ENCODE measurements at regions not wholly inside any gene's neighbourhood (a gene's known extent, or its start where the extent isn't known, plus 50 kb on each side); places are given as distances from the start of the nearest gene placed in this dataset.

GRCh38 chr10:23975431-23975830 lies 233.5 kb upstream of the KIAA1217 start:
- no peak for TF ChIP-seq TAF1 (IDR thresholded peaks at IDR 0.05; ENCODE audit: borderline replicate concordance, insufficient read depth, low read length)
- no peak for TF ChIP-seq REST (IDR thresholded peaks at IDR 0.05; ENCODE audit: insufficient read depth in 1 of 2, low read depth in 2 of 2, low read length in 2 of 2)
- TF ChIP-seq FOXP2 (optimal IDR thresholded peaks at IDR 0.05; ENCODE audit: borderline replicate concordance, extremely low read depth, extremely low read length, insufficient read depth), result no peak
- TF ChIP-seq SIN3A (IDR thresholded peaks at IDR 0.05; ENCODE audit: borderline replicate concordance, insufficient read depth, low read length), result no peak
- no peak for TF ChIP-seq POLR2AphosphoS5 (IDR thresholded peaks at IDR 0.05; ENCODE audit: low read depth, low read length)

DNA sequence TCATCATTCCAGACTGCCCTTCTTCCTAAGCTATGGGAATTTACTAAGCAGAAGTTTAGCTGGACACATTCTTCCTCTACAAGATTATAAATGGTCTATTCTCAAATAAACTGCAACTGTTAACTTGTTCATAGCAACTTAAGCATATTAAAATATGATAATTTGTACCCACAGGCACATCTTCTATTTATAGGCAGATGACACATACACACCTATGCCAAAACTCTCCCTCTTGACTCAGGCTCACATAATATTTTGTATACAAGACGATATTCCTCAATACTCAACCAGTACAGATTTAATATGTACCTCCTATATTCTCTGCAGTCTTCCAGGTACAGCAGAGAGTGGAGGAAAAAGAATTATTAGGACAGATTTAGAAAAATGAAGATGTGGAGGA lies 232.7 kb upstream of the KIAA1217 start:
- no peak for TF ChIP-seq REST (IDR thresholded peaks at IDR 0.05; ENCODE audit: insufficient read depth in 1 of 2, low read depth in 2 of 2, low read length in 2 of 2)
- no peak for TF ChIP-seq FOXP2 (optimal IDR thresholded peaks at IDR 0.05; ENCODE audit: borderline replicate concordance, extremely low read depth, extremely low read length, insufficient read depth)
- no peak for TF ChIP-seq POLR2AphosphoS5 (IDR thresholded peaks at IDR 0.05; ENCODE audit: low read depth, low read length)
- no peak for TF ChIP-seq SIN3A (IDR thresholded peaks at IDR 0.05; ENCODE audit: borderline replicate concordance, insufficient read depth, low read length)
- no peak for TF ChIP-seq TAF1 (IDR thresholded peaks at IDR 0.05; ENCODE audit: borderline replicate concordance, insufficient read depth, low read length)

DNA sequence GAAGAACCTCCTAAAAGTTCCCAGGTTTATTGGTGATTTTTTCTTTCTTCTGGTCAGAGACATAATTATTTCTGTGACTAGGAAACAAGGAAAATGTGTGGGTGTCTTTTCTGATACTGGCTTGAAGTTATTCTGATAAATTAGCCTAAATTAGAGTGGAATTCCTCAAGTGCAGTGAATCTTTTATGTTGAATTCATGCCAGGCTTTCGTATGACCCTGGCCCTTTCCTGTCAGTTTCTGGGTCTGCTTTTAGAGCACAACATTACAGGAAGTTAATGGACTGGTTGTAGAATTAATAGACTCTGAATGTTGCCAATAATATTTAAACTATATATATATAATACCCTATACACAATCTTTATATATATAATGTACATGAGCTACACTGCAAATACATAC lies 230.6 kb upstream of the KIAA1217 start:
- TF ChIP-seq FOXP2 (optimal IDR thresholded peaks at IDR 0.05; ENCODE audit: borderline replicate concordance, extremely low read depth, extremely low read length, insufficient read depth) (no peak), SIN3A (IDR thresholded peaks at IDR 0.05; ENCODE audit: borderline replicate concordance, insufficient read depth, low read length) (no peak), POLR2AphosphoS5 (IDR thresholded peaks at IDR 0.05; ENCODE audit: low read depth, low read length) (no peak), REST (IDR thresholded peaks at IDR 0.05; ENCODE audit: insufficient read depth in 1 of 2, low read depth in 2 of 2, low read length in 2 of 2) (no peak), TAF1 (IDR thresholded peaks at IDR 0.05; ENCODE audit: borderline replicate concordance, insufficient read depth, low read length) (no peak)

DNA sequence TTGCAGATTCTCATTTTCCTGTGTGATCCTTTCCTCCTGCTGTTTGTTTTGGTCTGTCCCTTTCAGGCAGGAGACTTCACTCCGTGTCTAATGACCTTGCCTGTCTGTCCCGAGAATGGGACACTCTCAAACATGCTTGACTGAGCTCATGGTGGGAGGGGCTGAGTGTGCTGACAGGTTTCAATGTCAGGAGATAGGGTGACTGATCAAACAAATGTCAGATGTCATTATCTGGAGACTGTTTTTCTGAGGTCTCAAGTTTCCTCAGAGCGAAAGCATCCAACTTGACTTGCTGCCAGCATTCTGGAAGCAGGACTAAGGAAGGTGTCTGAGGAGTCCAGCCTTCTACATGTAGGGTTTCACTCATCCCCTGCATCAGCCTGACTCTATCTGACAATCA lies 228.8 kb upstream of the KIAA1217 start:
- TF ChIP-seq SIN3A (IDR thresholded peaks at IDR 0.05; ENCODE audit: borderline replicate concordance, insufficient read depth, low read length) (no peak), FOXP2 (optimal IDR thresholded peaks at IDR 0.05; ENCODE audit: borderline replicate concordance, extremely low read depth, extremely low read length, insufficient read depth) (no peak)

DNA sequence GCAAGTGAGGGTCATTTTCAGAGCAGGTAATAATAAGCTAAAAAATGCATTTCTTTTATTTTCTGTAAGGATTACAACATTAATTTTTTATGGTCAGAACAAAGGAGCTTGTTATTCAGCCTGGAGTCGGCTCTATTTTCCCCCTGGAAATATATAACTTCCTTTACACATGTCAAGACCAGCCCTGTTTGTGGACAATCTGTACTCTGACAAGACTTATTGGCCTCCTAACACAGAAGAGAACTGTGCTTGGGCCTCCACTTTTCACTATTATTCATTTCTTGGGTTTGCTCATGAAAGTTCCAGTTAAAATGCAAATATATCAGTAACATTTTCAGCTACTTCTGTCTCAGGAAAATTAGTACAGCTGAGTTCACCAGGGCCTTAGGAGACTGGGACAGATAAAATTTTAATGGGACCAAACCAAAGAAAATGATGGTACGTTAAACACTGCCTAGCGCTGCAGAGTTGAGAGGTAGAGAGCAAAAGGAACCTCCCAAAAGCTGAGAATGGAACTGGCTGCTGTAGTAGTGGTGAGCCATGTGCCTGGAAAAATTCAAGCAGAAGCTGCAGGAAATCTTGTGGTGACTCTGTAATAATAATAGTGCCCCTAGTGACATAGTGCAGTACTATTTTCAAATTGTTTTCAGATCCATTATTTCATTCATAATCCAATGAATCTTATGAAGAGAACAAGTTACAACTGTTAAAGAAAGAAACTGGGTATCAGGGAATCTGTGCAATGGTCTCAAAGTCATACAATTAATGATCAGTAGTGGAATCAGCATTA lies 227.2 kb upstream of the KIAA1217 start:
- TF ChIP-seq REST (IDR thresholded peaks at IDR 0.05; ENCODE audit: insufficient read depth in 1 of 2, low read depth in 2 of 2, low read length in 2 of 2), result no peak
- TF ChIP-seq FOXP2 (optimal IDR thresholded peaks at IDR 0.05; ENCODE audit: borderline replicate concordance, extremely low read depth, extremely low read length, insufficient read depth), result no peak
- no peak for TF ChIP-seq TAF1 (IDR thresholded peaks at IDR 0.05; ENCODE audit: borderline replicate concordance, insufficient read depth, low read length)
- no peak for TF ChIP-seq POLR2AphosphoS5 (IDR thresholded peaks at IDR 0.05; ENCODE audit: low read depth, low read length)
- TF ChIP-seq SIN3A (IDR thresholded peaks at IDR 0.05; ENCODE audit: borderline replicate concordance, insufficient read depth, low read length), result no peak
